Neural progenitor cell (in vitro differentiated cells): ENCODE measurements at regions not wholly inside any gene's neighbourhood (a gene's known extent, or its start where the extent isn't known, plus 50 kb on each side); places are given as distances from the start of the nearest gene placed in this dataset.
A peak's percentile ranks its signal among the peaks of the same experiment; 100 is the strongest.

Experiments
- DNase-seq: peaks from one replicate; pipeline ENCODE4 v3.0.0-alpha.2; 2016; ENCODE audit warnings: low spot score
- H2AFZ ChIP-seq: fragments of 200-600 bp; sonication (generic); replicated peaks from 2 replicates; pipeline ENCODE4 v1.6.1; 2016; ENCODE audit warnings: antibody characterized with exemption
- H3F3A ChIP-seq: fragments of 200-600 bp; sonication (generic); 2 replicates; pipeline ENCODE4 v1.6.1; 2016; ENCODE audit warnings: antibody characterized with exemption, low read depth
- H3K27ac ChIP-seq: fragments of 200-600 bp; sonication (generic); 2 replicates; pipeline ENCODE4 v1.5.1; 2016; ENCODE audit warnings: mild to moderate bottlenecking
- H3K27me3 ChIP-seq: fragments of 200-600 bp; sonication (generic); 2 replicates; pipeline ENCODE4 v1.6.1; 2016; ENCODE audit warnings: mild to moderate bottlenecking, moderate library complexity
- H3K36me3 ChIP-seq: fragments of 200-600 bp; sonication (generic); 2 replicates; pipeline ENCODE4 v1.5.1; 2016
- H3K4me1 ChIP-seq: fragments of 200-600 bp; sonication (generic); 2 replicates; pipeline ENCODE4 v1.6.1; 2016; ENCODE audit warnings: mixed run types
- H3K4me2 ChIP-seq: fragments of 200-600 bp; sonication (generic); 2 replicates; pipeline ENCODE4 v1.6.1; 2016
- H3K4me3 ChIP-seq: fragments of 200-600 bp; sonication (generic); 2 replicates; pipeline ENCODE4 v1.5.1; 2016
- H3K79me2 ChIP-seq: fragments of 200-600 bp; sonication (generic); 2 replicates; pipeline ENCODE4 v1.6.1; 2016; ENCODE audit warnings: low read depth
- H3K9ac ChIP-seq: fragments of 200-600 bp; sonication (generic); 2 replicates; pipeline ENCODE4 v1.6.1; 2016
- H3K9me3 ChIP-seq: fragments of 200-600 bp; sonication (generic); 2 replicates; pipeline ENCODE4 v1.5.1; 2016; ENCODE audit warnings: low read depth
- H4K20me1 ChIP-seq: fragments of 200-600 bp; sonication (generic); 2 replicates; pipeline ENCODE4 v1.6.1; 2016; ENCODE audit warnings: low read depth
- H3K27ac Mint-ChIP-seq: 3 replicates; pipeline ENCODE4 v1.8.0; 2021; ENCODE audit warnings: mixed read lengths
- H3K27me3 Mint-ChIP-seq: 2 replicates; pipeline ENCODE4 v1.8.0; 2022; ENCODE audit warnings: low read depth, mild to moderate bottlenecking, inconsistent platforms, moderate library complexity, mixed read lengths; ENCODE audit not compliant: insufficient read depth
- H3K36me3 Mint-ChIP-seq: 3 replicates; pipeline ENCODE4 v1.8.0; 2021; ENCODE audit warnings: mixed read lengths
- H3K4me1 Mint-ChIP-seq: 3 replicates; pipeline ENCODE4 v1.8.0; 2021; ENCODE audit warnings: mixed read lengths
- H3K4me3 Mint-ChIP-seq: 3 replicates; pipeline ENCODE4 v1.8.0; 2021; ENCODE audit warnings: mild to moderate bottlenecking, moderate library complexity, mixed read lengths
- H3K9me3 Mint-ChIP-seq: 3 replicates; pipeline ENCODE4 v1.8.0; 2020; ENCODE audit warnings: mixed read lengths
- CTCF ChIP-seq: fragments of 200-600 bp; sonication (generic); IDR thresholded peaks from 2 replicates; pipeline ENCODE4 v1.5.1; 2017; ENCODE audit warnings: antibody characterized with exemption, mild to moderate bottlenecking
- EZH2 ChIP-seq: fragments of 200-600 bp; sonication (generic); IDR thresholded peaks from 2 replicates; pipeline ENCODE4 v1.6.1; 2017; ENCODE audit warnings: antibody characterized with exemption, mild to moderate bottlenecking, moderate library complexity
- EZH2phosphoT487 ChIP-seq: fragments of 200-600 bp; sonication (generic); IDR thresholded peaks from 2 replicates; pipeline ENCODE4 v1.6.1; 2017; ENCODE audit warnings: antibody characterized with exemption

- H3K27ac ChIP-seq: no peak overlapping the region
- H3F3A ChIP-seq: no peaks in the 10 kb centered on the region
- no peaks in the 10 kb centered on the region for H3K27me3 ChIP-seq
- no peak overlapping the region for H3K9ac ChIP-seq
- H3K4me2 ChIP-seq: no peak overlapping the region
- Mint-ChIP-seq H3K27ac (no peak overlapping the region), H3K36me3 (no peaks in the 10 kb centered on the region), H3K9me3 (no peaks in the 10 kb centered on the region), H3K4me3 (no peak overlapping the region), H3K27me3 (no peaks in the 10 kb centered on the region), H3K4me1 (no peaks in the 10 kb centered on the region)
- TF ChIP-seq EZH2phosphoT487: no peak
- TF ChIP-seq CTCF: no peak
- no peak for TF ChIP-seq EZH2
- no peak overlapping the region for H2AFZ ChIP-seq
- no peaks in the 10 kb centered on the region for H3K36me3 ChIP-seq
- no peaks in the 10 kb centered on the region for H4K20me1 ChIP-seq
- no peaks in the 10 kb centered on the region for H3K79me2 ChIP-seq
- no peak overlapping the region for H3K4me3 ChIP-seq
- no peak for DNase-seq
- no peaks in the 10 kb centered on the region for H3K4me1 ChIP-seq
- H3K9me3 ChIP-seq: no peaks in the 10 kb centered on the region
Measured at GRCh38 chr13:63983366-63983765, 2567.7 kb upstream of the PCDH20 start.

GRCh38 chr13:63979951-63980350 is 2564.3 kb upstream of the PCDH20 start:
- Histone ChIP-seq H3K9ac (no peak overlapping the region), H3K9me3 (no peaks in the 10 kb centered on the region), H4K20me1 (no peaks in the 10 kb centered on the region), H3K4me3 (no peak overlapping the region), H3F3A (no peaks in the 10 kb centered on the region), H3K27ac (no peak overlapping the region), H3K79me2 (no peaks in the 10 kb centered on the region), H3K4me2 (no peak overlapping the region), H3K4me1 (no peaks in the 10 kb centered on the region), H3K36me3 (no peaks in the 10 kb centered on the region), H3K27me3 (no peaks in the 10 kb centered on the region), H2AFZ (no peak overlapping the region)
- Mint-ChIP-seq H3K36me3 (no peaks in the 10 kb centered on the region), H3K4me1 (no peaks in the 10 kb centered on the region), H3K4me3 (no peak overlapping the region), H3K27me3 (no peaks in the 10 kb centered on the region), H3K9me3 (no peaks in the 10 kb centered on the region), H3K27ac (no peak overlapping the region)
- no peak for DNase-seq
- TF ChIP-seq CTCF (no peak), EZH2 (no peak), EZH2phosphoT487 (no peak)

- H3K27me3 Mint-ChIP-seq: no peaks in the 10 kb centered on the region
- Histone ChIP-seq H3K9ac (no peak overlapping the region), H4K20me1 (no peaks in the 10 kb centered on the region), H3F3A (no peaks in the 10 kb centered on the region), H3K4me1 (no peaks in the 10 kb centered on the region), H3K9me3 (no peaks in the 10 kb centered on the region), H2AFZ (no peak overlapping the region), H3K36me3 (no peaks in the 10 kb centered on the region), H3K4me3 (no peak overlapping the region), H3K4me2 (no peak overlapping the region), H3K79me2 (no peaks in the 10 kb centered on the region), H3K27ac (no peak overlapping the region), H3K27me3 (no peaks in the 10 kb centered on the region)
- TF ChIP-seq EZH2phosphoT487: no peak
- no peak for TF ChIP-seq CTCF
- TF ChIP-seq EZH2: no peak
- no peaks in the 10 kb centered on the region for H3K4me1 Mint-ChIP-seq
- no peak for DNase-seq
- H3K36me3 Mint-ChIP-seq: no peaks in the 10 kb centered on the region
- no peak overlapping the region for H3K4me3 Mint-ChIP-seq
- no peaks in the 10 kb centered on the region for H3K9me3 Mint-ChIP-seq
- H3K27ac Mint-ChIP-seq: no peak overlapping the region
Measured at GRCh38 chr13:63972328-63972727, 2556.7 kb upstream of the PCDH20 start.

DNA sequence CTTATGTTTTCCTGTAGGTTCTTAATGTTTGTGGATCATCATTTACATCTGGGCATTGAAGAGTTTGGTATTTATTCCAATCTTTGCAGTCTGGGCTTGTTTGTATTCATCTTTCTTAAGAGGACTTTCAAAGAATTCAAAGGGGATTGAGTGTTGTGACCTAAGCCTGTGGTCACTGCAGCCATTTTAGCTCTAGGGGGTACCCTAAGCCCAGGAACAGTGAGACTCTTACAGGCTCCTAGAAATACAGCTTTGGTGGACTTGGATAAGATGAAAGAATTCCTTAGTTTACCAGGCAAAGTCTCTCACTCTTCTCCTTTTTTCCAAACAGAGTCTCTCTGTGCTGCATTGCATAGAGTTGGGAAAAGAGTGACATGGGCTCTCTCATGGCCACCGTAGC is 2539.0 kb upstream of the PCDH20 start:
- Mint-ChIP-seq H3K4me3 (no peak overlapping the region), H3K27me3 (no peaks in the 10 kb centered on the region), H3K27ac (no peak overlapping the region), H3K36me3 (no peaks in the 10 kb centered on the region), H3K4me1 (no peaks in the 10 kb centered on the region), H3K9me3 (peaks cover 3% of the 10 kb centered on the region)
- Histone ChIP-seq H4K20me1 (no peaks in the 10 kb centered on the region), H3K9me3 (peaks cover 6% of the 10 kb centered on the region), H3K79me2 (no peaks in the 10 kb centered on the region), H3F3A (no peaks in the 10 kb centered on the region), H3K9ac (no peak overlapping the region), H3K4me2 (no peak overlapping the region), H3K27ac (no peak overlapping the region), H3K4me1 (no peaks in the 10 kb centered on the region), H2AFZ (no peak overlapping the region), H3K27me3 (no peaks in the 10 kb centered on the region), H3K4me3 (no peak overlapping the region), H3K36me3 (no peaks in the 10 kb centered on the region)
- peak; percentile 19 for DNase-seq
- TF ChIP-seq EZH2 (no peak), CTCF (peak; percentile 23)
